Thoracic aorta (tissue), 2 donors: ENCODE measurements at regions not wholly inside any gene's neighbourhood (a gene's known extent, or its start where the extent isn't known, plus 50 kb on each side); places are given as distances from the start of the nearest gene placed in this dataset.
"Not testable (repeated sequence)": the region's sequence is repeated elsewhere in the genome, so short reads cannot be mapped to it uniquely, and the experiment has no call there.

Source experiments
- ATAC-seq: fragments of 150-250 bp; one replicate; pipeline ENCODE4 v1.8.0; 2017; ENCODE audit warnings: low read depth; ENCODE audit not compliant: insufficient number of reproducible peaks, low FRiP score
- DNase-seq: peaks from one replicate; pipeline ENCODE4 v3.0.0-alpha.2; 2020; ENCODE audit warnings: low spot score
- H3K27ac ChIP-seq, 2 donors: fragments of 200-600 bp; sonication (generic); 1 replicate in 1 of 2; 2 replicates in 1 of 2; pipeline ENCODE4 v1.5.1; 2016; ENCODE audit warnings: mild to moderate bottlenecking in 2 of 2, moderate library complexity in 2 of 2
- H3K27me3 ChIP-seq: fragments of 200-600 bp; sonication (generic); replicated peaks from 2 replicates; pipeline ENCODE4 v1.6.0; 2016; ENCODE audit warnings: mild to moderate bottlenecking; ENCODE audit not compliant: insufficient read depth
- H3K36me3 ChIP-seq: fragments of 200-600 bp; sonication (generic); one replicate; pipeline ENCODE4 v1.5.1; 2016
- H3K4me1 ChIP-seq, 2 donors: fragments of 200-600 bp; sonication (generic); 1 replicate in 1 of 2; 2 replicates in 1 of 2; pipeline versions ENCODE4 v1.5.1 to v1.6.0; 2016; ENCODE audit warnings: low read depth in 2 of 2, mild to moderate bottlenecking in 1 of 2; ENCODE audit not compliant: control insufficient read depth in 1 of 2
- H3K4me3 ChIP-seq: fragments of 200-600 bp; sonication (generic); 2 replicates; pipeline ENCODE4 v1.5.1; 2016; ENCODE audit warnings: mild to moderate bottlenecking
- H3K9me3 ChIP-seq: fragments of 200-600 bp; sonication (generic); 2 replicates; pipeline ENCODE4 v1.5.1; 2016
- TF ChIP-seq, protein P1 (sequence below): fragments of 200-600 bp; sonication (generic); IDR thresholded peaks from one replicate; pipeline ENCODE4 v1.5.1; 2019; ENCODE audit warnings: antibody characterized with exemption

GRCh38 chr13:104943331-104943730 lies 1592.1 kb downstream of the EFNB2 start:
- Histone ChIP-seq H3K27ac (no peak overlapping the region), H3K4me1 (no peaks in the 10 kb centered on the region), H3K27me3 (no peaks in the 10 kb centered on the region), H3K36me3 (no peaks in the 10 kb centered on the region), H3K9me3 (no peaks in the 10 kb centered on the region), H3K4me3 (no peak overlapping the region)
- ATAC-seq (no peak), DNase-seq (no peak)
- TF ChIP-seq, protein P1, sequence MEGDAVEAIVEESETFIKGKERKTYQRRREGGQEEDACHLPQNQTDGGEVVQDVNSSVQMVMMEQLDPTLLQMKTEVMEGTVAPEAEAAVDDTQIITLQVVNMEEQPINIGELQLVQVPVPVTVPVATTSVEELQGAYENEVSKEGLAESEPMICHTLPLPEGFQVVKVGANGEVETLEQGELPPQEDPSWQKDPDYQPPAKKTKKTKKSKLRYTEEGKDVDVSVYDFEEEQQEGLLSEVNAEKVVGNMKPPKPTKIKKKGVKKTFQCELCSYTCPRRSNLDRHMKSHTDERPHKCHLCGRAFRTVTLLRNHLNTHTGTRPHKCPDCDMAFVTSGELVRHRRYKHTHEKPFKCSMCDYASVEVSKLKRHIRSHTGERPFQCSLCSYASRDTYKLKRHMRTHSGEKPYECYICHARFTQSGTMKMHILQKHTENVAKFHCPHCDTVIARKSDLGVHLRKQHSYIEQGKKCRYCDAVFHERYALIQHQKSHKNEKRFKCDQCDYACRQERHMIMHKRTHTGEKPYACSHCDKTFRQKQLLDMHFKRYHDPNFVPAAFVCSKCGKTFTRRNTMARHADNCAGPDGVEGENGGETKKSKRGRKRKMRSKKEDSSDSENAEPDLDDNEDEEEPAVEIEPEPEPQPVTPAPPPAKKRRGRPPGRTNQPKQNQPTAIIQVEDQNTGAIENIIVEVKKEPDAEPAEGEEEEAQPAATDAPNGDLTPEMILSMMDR, result no peak

DNA sequence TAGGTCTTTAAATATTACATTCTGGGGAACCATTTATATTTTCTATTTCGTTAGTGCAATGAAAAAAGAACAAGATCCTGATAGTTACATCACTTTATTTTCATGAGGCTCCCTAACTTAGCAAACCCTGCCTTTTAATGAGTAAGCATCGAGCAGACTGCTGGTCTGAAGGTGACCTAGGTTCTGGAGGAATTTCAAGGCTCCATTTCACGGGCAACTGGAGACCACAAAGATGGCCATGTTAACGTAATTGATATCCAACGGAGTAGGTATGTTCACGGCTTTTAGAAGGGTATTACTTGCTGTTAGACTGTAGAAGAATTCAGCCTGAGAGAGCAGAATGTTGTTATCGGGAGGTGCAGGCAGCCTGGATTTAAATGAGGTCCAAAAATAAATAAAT lies 1597.6 kb downstream of the EFNB2 start:
- Histone ChIP-seq H3K36me3 (no peaks in the 10 kb centered on the region), H3K27ac (no peak overlapping the region), H3K9me3 (no peaks in the 10 kb centered on the region), H3K4me3 (no peak overlapping the region), H3K27me3 (no peaks in the 10 kb centered on the region), H3K4me1 (no peaks in the 10 kb centered on the region)
- DNase-seq (no peak), ATAC-seq (no peak)
- TF ChIP-seq, protein P1, result no peak

DNA sequence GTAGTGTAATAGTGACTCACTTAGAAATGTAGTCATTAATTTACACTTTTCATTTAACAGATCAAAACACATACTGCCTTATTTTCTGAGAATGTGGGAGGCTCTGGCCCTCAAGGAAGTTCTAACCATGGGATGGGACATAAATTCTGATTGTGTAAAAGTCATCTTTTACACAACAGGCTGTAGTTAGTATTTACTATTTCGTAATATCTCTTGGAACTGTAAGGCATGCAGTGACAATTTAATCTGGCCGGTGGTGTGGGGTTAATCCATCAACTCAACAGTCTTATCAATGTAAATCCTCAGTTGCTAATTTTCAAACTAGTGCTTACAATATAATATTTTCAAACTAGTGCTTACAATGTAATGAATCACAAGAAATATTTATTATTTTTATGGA lies 1599.2 kb downstream of the EFNB2 start:
- H3K4me1 ChIP-seq, result no peaks in the 10 kb centered on the region
- DNase-seq (no peak), ATAC-seq (no peak)
- no peak overlapping the region for H3K27ac ChIP-seq
- H3K9me3 ChIP-seq, result no peaks in the 10 kb centered on the region
- no peaks in the 10 kb centered on the region for H3K27me3 ChIP-seq
- TF ChIP-seq, protein P1, result no peak
- H3K36me3 ChIP-seq, result no peaks in the 10 kb centered on the region
- H3K4me3 ChIP-seq, result no peak overlapping the region

- H3K27me3 ChIP-seq, H3K9me3 ChIP-seq, H3K36me3 ChIP-seq, DNase-seq, H3K27ac ChIP-seq, H3K4me3 ChIP-seq, H3K4me1 ChIP-seq, ATAC-seq: not testable (repeated sequence)
Measured at GRCh38 chr13:104920513-104920912, 1614.9 kb downstream of the EFNB2 start.

GRCh38 chr13:104920091-104920490 lies 1615.4 kb downstream of the EFNB2 start:
- ATAC-seq, result no peak
- no peaks in the 10 kb centered on the region for H3K4me1 ChIP-seq
- no peak for DNase-seq

More at GRCh38 chr13:104920091-104920490, 1615.4 kb downstream of the EFNB2 start:
- no peaks in the 10 kb centered on the region for H3K36me3 ChIP-seq
- H3K9me3 ChIP-seq, result no peaks in the 10 kb centered on the region
- no peaks in the 10 kb centered on the region for H3K27me3 ChIP-seq
- TF ChIP-seq, protein P1, result no peak
- no peak overlapping the region for H3K4me3 ChIP-seq
- no peak overlapping the region for H3K27ac ChIP-seq
